Uterus (tissue), 3 donors: ENCODE measurements at regions not wholly inside any gene's neighbourhood (a gene's known extent, or its start where the extent isn't known, plus 50 kb on each side); places are given as distances from the start of the nearest gene placed in this dataset.

Experiments used
- DNase-seq, 2 donors: peaks; one replicate each; pipeline ENCODE4 v3.0.0-alpha.2; 2019 to 2020
- H3K27ac ChIP-seq, 2 donors: fragments of 200-600 bp; sonication (generic); 1 replicate in 1 of 2; 2 replicates in 1 of 2; pipeline ENCODE4 v1.5.1; 2016 to 2018
- H3K27me3 ChIP-seq, 2 donors: fragments of 200-600 bp; sonication (generic); one replicate each; pipeline ENCODE4 v1.5.1; 2018 to 2019; ENCODE audit warnings: control low read depth in 1 of 2
- H3K36me3 ChIP-seq, 2 donors: fragments of 200-600 bp; sonication (generic); one replicate each; pipeline ENCODE4 v1.5.1; 2019; ENCODE audit warnings: control low read depth in 1 of 2
- H3K4me1 ChIP-seq, 2 donors: fragments of 200-600 bp; sonication (generic); one replicate each; pipeline ENCODE4 v1.5.1; 2018 to 2019; ENCODE audit warnings: control low read depth in 1 of 2
- H3K4me3 ChIP-seq, 2 donors: fragments of 200-600 bp; sonication (generic); 1 replicate in 1 of 2; 2 replicates in 1 of 2; pipeline ENCODE4 v1.5.1; 2018 to 2019; ENCODE audit warnings: mild to moderate bottlenecking in 1 of 2
- H3K9me3 ChIP-seq, 2 donors: fragments of 200-600 bp; sonication (generic); one replicate each; pipeline ENCODE4 v1.5.1; 2019; ENCODE audit warnings: control low read depth in 1 of 2
- CTCF ChIP-seq, 4 experiments: fragments of 200-600 bp in 2 of 4; fragments of 450-650 bp in 2 of 4; sonication (generic) in 2 of 4; IDR thresholded peaks; one replicate each; pipeline ENCODE4 v1.5.1; 2016 to 2019; ENCODE audit warnings: antibody characterized with exemption in 4 of 4, mild to moderate bottlenecking in 2 of 4, moderate library complexity in 1 of 4
- POLR2A ChIP-seq, 2 donors: fragments of 450-650 bp; IDR thresholded peaks; one replicate each; pipeline ENCODE4 v1.6.1; 2016; ENCODE audit warnings: antibody characterized with exemption in 2 of 2, mild to moderate bottlenecking in 1 of 2, moderate library complexity in 1 of 2
- intact Hi-C: fragments of 100-400 bp; cut with DNase I; formaldehyde crosslinking; loops from one replicate; pipeline ENCODE4 v1.15.1; 2023; ENCODE audit warnings: low total_unique reads
- donor health status: DM: yes; HTN: yes; CAD: no.

- no peak overlapping the region for H3K4me3 ChIP-seq
- H3K9me3 ChIP-seq = no peaks in the 10 kb centered on the region
- H3K27me3 ChIP-seq = no peaks in the 10 kb centered on the region
- intact Hi-C loops = no loop called here
- DNase-seq = no peak
- no peaks in the 10 kb centered on the region for H3K4me1 ChIP-seq
- H3K36me3 ChIP-seq = no peaks in the 10 kb centered on the region
- H3K27ac ChIP-seq = peak overlapping the region; percentile 27 to 36
- TF ChIP-seq POLR2A (IDR thresholded peaks at IDR 0.05) = no peak
- no peak for TF ChIP-seq CTCF (IDR thresholded peaks at IDR 0.05)
Observed at GRCh38 chr6:88366672-88367071, 200.5 kb upstream of the CNR1 start.

- H3K27ac ChIP-seq = peak overlapping the region; percentile 27 to 36
- no peaks in the 10 kb centered on the region for H3K27me3 ChIP-seq
- no peak overlapping the region for H3K4me3 ChIP-seq
- H3K9me3 ChIP-seq = no peaks in the 10 kb centered on the region
- H3K36me3 ChIP-seq = no peaks in the 10 kb centered on the region
- intact Hi-C loops = no loop called here
- no peak for DNase-seq
- no peak for TF ChIP-seq CTCF (IDR thresholded peaks at IDR 0.05)
- TF ChIP-seq POLR2A (IDR thresholded peaks at IDR 0.05) = no peak
- H3K4me1 ChIP-seq = no peaks in the 10 kb centered on the region
Observed at GRCh38 chr6:88365656-88366055, 199.5 kb upstream of the CNR1 start.

- intact Hi-C loops = no loop called here
- H3K27ac ChIP-seq = peak overlapping the region; percentile 37 to 39
- H3K9me3 ChIP-seq = no peaks in the 10 kb centered on the region
- H3K4me1 ChIP-seq = no peaks in the 10 kb centered on the region
- H3K4me3 ChIP-seq = no peak overlapping the region
- H3K36me3 ChIP-seq = no peaks in the 10 kb centered on the region
- TF ChIP-seq POLR2A (IDR thresholded peaks at IDR 0.05) (no peak), CTCF (IDR thresholded peaks at IDR 0.05) (no peak)
- no peaks in the 10 kb centered on the region for H3K27me3 ChIP-seq
- no peak for DNase-seq
Observed at GRCh38 chr6:88365230-88365629, 199.1 kb upstream of the CNR1 start.

- intact Hi-C loops = no loop called here
Observed at GRCh38 chr6:88361754-88362153, 195.6 kb upstream of the CNR1 start.

GRCh38 chr6:88361298-88361697, 195.2 kb upstream of the CNR1 start:
- H3K4me1 ChIP-seq = no peaks in the 10 kb centered on the region
- H3K27me3 ChIP-seq = no peaks in the 10 kb centered on the region
- no peak for TF ChIP-seq CTCF (IDR thresholded peaks at IDR 0.05)
- TF ChIP-seq POLR2A (IDR thresholded peaks at IDR 0.05) = no peak
- intact Hi-C loops = no loop called here
- H3K4me3 ChIP-seq = no peak overlapping the region
- no peak for DNase-seq
- H3K9me3 ChIP-seq = no peaks in the 10 kb centered on the region
- H3K36me3 ChIP-seq = no peaks in the 10 kb centered on the region
- H3K27ac ChIP-seq = no peak overlapping the region

More at GRCh38 chr6:88361754-88362153, 195.6 kb upstream of the CNR1 start:
- Histone ChIP-seq H3K4me3 (no peak overlapping the region), H3K36me3 (no peaks in the 10 kb centered on the region), H3K9me3 (no peaks in the 10 kb centered on the region), H3K27me3 (no peaks in the 10 kb centered on the region), H3K4me1 (no peaks in the 10 kb centered on the region), H3K27ac (no peak overlapping the region)
- DNase-seq = no peak
- TF ChIP-seq POLR2A (IDR thresholded peaks at IDR 0.05) (no peak), CTCF (IDR thresholded peaks at IDR 0.05) (no peak)
